NT2/D1 (cell line): ENCODE measurements at regions not wholly inside any gene's neighbourhood (a gene's known extent, or its start where the extent isn't known, plus 50 kb on each side); places are given as distances from the start of the nearest gene placed in this dataset.
"Not testable (repeated sequence)": the region's sequence is repeated elsewhere in the genome, so short reads cannot be mapped to it uniquely, and the experiment has no call there.

Experiments used
- DNase-seq: peaks from one replicate; pipeline ENCODE4 v3.0.0-alpha.2; 2011; ENCODE audit warnings: low read depth, low spot score
- H3K27me3 ChIP-seq: 2 replicates; pipeline ENCODE4 v1.6.0; 2011; ENCODE audit warnings: mild to moderate bottlenecking; ENCODE audit not compliant: insufficient read length, insufficient read depth
- H3K36me3 ChIP-seq: 2 replicates; pipeline ENCODE4 v1.6.1; 2011; ENCODE audit warnings: mild to moderate bottlenecking, low read length, mixed read lengths; ENCODE audit not compliant: insufficient read depth, insufficient read length
- H3K4me1 ChIP-seq: 2 replicates; pipeline ENCODE4 v1.5.1; 2011; ENCODE audit not compliant: insufficient read depth, insufficient read length
- H3K4me3 ChIP-seq: 2 replicates; pipeline ENCODE4 v1.5.1; 2011; ENCODE audit warnings: low read depth; ENCODE audit not compliant: insufficient read length
- H3K9ac ChIP-seq: 2 replicates; pipeline ENCODE4 v1.6.0; 2011; ENCODE audit warnings: low read depth; ENCODE audit not compliant: insufficient read length
- H3K9me3 ChIP-seq: 2 replicates; pipeline ENCODE4 v1.5.1; 2011; ENCODE audit warnings: mild to moderate bottlenecking, low read length; ENCODE audit not compliant: insufficient read depth
- SUZ12 ChIP-seq: IDR thresholded peaks from 2 replicates; pipeline ENCODE4 v1.6.1; 2011; ENCODE audit not compliant: insufficient read length, insufficient read depth; ENCODE audit errors: extremely low read depth
- YY1 ChIP-seq: IDR thresholded peaks from 2 replicates; pipeline ENCODE4 v1.6.1; 2011; ENCODE audit not compliant: insufficient read length, insufficient read depth
- ZNF274 ChIP-seq: IDR thresholded peaks from 2 replicates; pipeline ENCODE4 v1.6.1; 2011; ENCODE audit warnings: mild to moderate bottlenecking, low read depth, low read length

DNA sequence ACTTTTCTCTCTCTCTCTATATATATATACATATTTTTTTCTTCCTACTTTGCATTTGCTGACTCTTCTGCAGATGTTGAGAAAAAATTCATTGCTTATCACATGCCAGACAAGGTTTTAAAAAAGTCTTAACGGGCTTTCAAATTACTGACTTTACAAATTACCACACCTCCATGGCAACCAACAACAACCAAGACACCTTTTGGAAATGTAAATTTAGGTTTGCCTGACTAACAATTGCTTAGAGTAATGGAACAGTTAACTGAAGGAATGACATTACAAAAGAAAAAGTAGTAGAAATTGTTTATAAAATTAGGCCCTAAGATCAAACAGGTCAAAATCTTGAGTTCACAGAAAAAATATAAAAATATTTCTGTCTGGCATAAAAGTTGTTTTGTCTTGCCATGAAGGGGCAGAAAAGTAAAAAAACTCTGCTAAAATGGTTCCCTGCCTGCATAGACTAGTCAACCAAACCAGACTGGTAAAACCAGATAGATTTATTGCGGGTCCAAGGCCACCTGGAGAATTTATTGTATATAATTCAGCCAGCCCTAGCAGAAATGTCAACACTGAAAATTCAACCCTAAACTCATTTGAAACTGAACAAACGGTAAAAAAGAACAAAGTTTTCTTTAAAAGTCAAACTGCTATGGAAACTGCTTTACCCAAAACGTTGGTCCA lies 92.8 kb upstream of the FRMD1 start:
- Histone ChIP-seq H3K4me1 (no peaks in the 10 kb centered on the region), H3K9ac (no peak overlapping the region), H3K4me3 (no peak overlapping the region), H3K36me3 (no peaks in the 10 kb centered on the region), H3K9me3 (peaks cover 18% of the 10 kb centered on the region; the same call in 1 of the 2 replicates), H3K27me3 (no peaks in the 10 kb centered on the region)
- peak; percentile 54 for DNase-seq
- TF ChIP-seq YY1: no peak
- no peak for TF ChIP-seq SUZ12
- no peak for TF ChIP-seq ZNF274

DNA sequence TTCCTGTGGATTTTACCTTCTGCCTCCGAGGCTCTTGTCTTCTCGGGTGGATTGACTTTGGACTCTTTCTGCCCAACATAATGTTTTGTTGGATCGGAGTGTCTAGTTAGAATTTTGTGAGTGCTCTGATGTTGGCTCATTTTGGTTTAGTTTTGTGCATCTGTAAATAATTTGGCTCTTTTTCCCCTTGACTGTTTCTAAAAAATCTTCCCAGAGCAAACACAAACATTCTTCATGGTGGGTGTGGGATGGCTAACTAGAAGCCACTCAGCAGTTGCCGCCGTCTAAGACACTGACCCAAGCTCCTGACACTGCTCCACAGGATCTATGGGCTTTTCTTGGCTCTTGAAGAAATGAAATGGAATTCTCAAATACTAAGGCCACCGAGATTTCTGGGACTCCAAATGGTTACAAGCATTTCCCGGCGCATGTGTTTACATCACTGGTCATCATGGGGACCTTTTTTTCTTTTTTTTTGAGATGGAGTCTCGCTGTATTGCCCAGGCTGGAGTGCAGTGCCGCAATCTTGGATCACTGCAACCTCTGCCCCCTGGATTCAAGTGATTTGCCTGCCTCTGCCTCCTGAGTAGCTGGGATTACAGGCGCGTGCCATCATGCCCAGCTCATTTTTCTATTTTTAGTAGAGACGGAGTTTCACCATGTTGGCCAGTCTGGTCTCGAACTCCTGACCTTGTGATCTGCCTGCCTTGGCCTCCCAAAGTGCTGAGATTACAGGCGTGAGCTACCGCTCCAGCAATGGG lies 92.0 kb upstream of the FRMD1 start:
- Histone ChIP-seq H3K36me3 (no peaks in the 10 kb centered on the region), H3K9ac (no peak overlapping the region), H3K9me3 (peaks cover 20% of the 10 kb centered on the region; the same call in 1 of the 2 replicates), H3K27me3 (no peaks in the 10 kb centered on the region), H3K4me3 (no peak overlapping the region), H3K4me1 (no peaks in the 10 kb centered on the region)
- TF ChIP-seq ZNF274 (no peak), SUZ12 (no peak), YY1 (no peak)
- DNase-seq: no peak

DNA sequence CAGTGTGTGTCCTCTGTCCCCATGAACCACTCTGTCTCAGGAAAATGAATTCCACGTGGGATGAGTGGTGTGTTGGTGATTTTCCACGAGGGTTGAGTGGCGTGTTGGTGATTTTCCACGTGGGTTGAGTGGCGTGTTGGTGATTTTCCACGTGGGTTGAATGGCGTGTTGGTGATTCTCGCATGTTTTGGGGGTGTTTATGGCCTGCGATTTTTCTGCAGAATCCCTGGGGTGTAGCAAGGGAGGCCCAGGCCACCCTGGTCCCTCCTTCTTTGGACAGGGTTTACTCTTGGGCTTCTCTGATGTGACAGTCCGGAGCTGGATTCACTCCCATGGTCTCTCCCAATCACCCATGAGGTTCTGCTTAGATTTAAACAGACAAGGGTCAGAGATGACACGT lies 90.6 kb upstream of the FRMD1 start:
- H3K36me3 ChIP-seq: no peaks in the 10 kb centered on the region
- peaks cover 20% of the 10 kb centered on the region; the same call in 1 of the 2 replicates for H3K9me3 ChIP-seq
- H3K4me3 ChIP-seq: no peak overlapping the region
- no peaks in the 10 kb centered on the region for H3K27me3 ChIP-seq
- H3K9ac ChIP-seq: no peak overlapping the region
- no peaks in the 10 kb centered on the region for H3K4me1 ChIP-seq
- TF ChIP-seq ZNF274: no peak
- no peak for TF ChIP-seq SUZ12
- no peak for TF ChIP-seq YY1
- no peak for DNase-seq

DNA sequence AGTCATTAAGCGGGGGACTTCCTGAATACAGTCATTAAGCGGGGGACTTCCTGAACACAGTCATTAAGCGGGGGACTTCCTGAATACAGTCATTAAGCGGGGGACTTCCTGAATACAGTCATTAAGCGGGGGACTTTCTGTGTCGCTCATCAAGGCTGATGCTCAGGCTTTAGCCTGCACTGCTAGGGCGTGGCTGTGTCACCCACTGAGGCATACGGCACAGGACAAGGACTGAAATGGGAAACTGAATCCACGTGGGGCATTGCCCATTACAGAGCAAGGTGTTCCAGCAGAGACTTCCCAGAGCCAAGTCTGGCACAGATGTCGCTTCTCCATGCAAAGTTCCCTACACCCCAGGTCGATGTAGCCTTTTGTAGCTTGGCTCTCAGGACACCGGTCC lies 89.9 kb upstream of the FRMD1 start:
- H3K9me3 ChIP-seq: peaks cover 20% of the 10 kb centered on the region; the same call in 1 of the 2 replicates
- H3K36me3 ChIP-seq, H3K27me3 ChIP-seq, H3K4me3 ChIP-seq, DNase-seq, H3K4me1 ChIP-seq, H3K9ac ChIP-seq: not testable (repeated sequence)

DNA sequence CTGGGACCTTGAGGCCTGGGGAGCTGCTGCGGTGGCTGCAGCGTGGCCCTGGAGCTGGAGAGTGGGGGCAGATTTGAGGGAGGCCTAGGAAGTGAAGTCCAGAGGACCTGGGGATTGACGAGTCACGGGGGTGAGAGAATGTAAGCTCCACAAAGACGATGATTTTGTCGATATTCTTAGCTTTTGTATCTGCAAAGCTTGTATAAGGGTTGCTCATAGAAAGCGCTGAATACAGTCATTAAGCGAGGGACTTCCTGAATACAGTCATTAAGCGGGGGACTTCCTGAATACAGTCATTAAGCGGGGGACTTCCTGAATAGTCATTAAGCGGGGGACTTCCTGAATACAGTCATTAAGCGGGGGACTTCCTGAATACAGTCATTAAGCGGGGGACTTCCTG lies 89.3 kb upstream of the FRMD1 start:
- not testable (repeated sequence) for H3K36me3 ChIP-seq, H3K9ac ChIP-seq, H3K4me1 ChIP-seq, H3K4me3 ChIP-seq, DNase-seq, H3K27me3 ChIP-seq
- peaks cover 20% of the 10 kb centered on the region; the same call in 1 of the 2 replicates for H3K9me3 ChIP-seq

DNA sequence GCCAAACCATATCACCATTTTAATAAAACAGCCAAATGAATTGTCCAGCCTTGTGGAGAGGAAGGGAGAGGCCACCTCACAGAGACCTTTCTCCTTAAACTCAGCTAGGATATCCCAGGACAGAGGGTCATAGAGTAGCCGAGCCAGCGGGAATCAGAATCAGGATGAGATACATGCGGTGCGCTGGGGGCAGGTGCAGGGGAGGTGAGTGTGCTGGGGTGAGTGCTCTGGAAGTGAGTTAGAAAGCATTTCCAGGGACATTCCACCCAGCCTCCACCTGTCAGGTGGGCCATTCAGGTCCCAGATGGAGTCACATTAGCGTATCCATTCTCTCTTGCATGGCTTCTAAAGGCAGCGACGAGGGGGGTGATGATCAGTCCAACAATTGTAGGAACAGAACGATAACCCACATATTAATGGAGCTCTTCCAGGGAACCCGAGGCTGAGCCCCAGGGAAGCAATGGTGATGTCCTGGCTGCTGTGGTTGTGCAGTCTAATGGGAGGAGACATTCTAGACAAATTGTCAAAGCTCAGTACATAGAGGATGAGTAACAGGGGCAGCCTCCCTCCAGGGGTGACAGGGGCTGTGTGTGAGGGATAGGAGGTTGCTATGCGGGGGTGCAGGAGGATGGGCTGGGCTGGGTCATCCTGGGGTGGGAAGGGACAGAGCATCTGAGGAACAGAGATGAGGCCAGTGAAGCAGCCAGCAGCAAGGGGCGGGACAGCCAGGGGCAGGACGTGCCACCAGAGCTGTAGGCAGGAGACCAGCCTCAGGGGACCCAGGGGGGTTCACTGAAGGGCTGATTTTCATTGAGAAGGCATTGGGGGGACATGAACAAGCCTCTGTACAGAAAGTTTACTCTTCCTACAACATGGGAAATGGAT lies 88.7 kb upstream of the FRMD1 start:
- H3K9ac ChIP-seq: no peak overlapping the region
- no peak for TF ChIP-seq ZNF274
- TF ChIP-seq SUZ12: no peak
- TF ChIP-seq YY1: no peak
- H3K27me3 ChIP-seq: no peaks in the 10 kb centered on the region
- no peaks in the 10 kb centered on the region for H3K36me3 ChIP-seq
- no peaks in the 10 kb centered on the region for H3K4me1 ChIP-seq
- no peak for DNase-seq
- peaks cover 20% of the 10 kb centered on the region; the same call in 1 of the 2 replicates for H3K9me3 ChIP-seq
- H3K4me3 ChIP-seq: no peak overlapping the region

DNA sequence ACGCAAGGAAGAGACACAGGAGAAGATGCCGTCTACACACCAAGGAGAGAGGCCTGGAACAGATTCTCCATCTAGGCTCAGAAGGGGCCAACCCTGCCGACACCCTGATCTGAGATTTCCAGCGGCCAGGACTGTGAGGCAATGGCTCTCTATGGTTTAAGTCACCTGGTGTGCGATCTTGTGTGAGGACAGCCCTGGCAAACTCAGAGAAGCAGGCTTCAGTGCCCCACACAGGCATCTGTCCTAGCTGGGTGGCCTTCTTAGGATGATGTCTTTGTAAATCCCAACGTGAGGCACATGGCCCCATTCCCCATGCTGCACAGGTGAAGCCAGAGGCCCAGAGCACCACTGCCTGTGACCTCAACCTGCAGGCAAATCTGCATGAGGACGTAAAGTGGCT lies 87.6 kb upstream of the FRMD1 start:
- Histone ChIP-seq H3K9ac (no peak overlapping the region), H3K9me3 (peaks cover 20% of the 10 kb centered on the region; the same call in 1 of the 2 replicates), H3K36me3 (no peaks in the 10 kb centered on the region), H3K4me3 (no peak overlapping the region), H3K4me1 (no peaks in the 10 kb centered on the region), H3K27me3 (no peaks in the 10 kb centered on the region)
- TF ChIP-seq SUZ12: no peak
- TF ChIP-seq YY1: no peak
- TF ChIP-seq ZNF274: no peak
- no peak for DNase-seq
